Mesenchymal stem cell (in vitro differentiated cells and primary cell): ENCODE measurements at regions not wholly inside any gene's neighbourhood (a gene's known extent, or its start where the extent isn't known, plus 50 kb on each side); places are given as distances from the start of the nearest gene placed in this dataset.

Experiments
- DNase-seq: peaks from one replicate; pipeline ENCODE4 v3.0.0-alpha.2; 2013
- H2AFZ ChIP-seq: one replicate; pipeline ENCODE4 v1.6.1; 2013; ENCODE audit warnings: low read depth, mild to moderate bottlenecking, control low read depth, inconsistent platforms, low read length, moderate library complexity
- H2AK5ac ChIP-seq: 2 replicates; pipeline ENCODE4 v1.6.1; 2013; ENCODE audit warnings: low read length, moderate library complexity, mild to moderate bottlenecking, inconsistent platforms; ENCODE audit not compliant: severe bottlenecking
- H2BK120ac ChIP-seq: one replicate; pipeline ENCODE4 v1.6.1; 2013; ENCODE audit warnings: low read depth, mild to moderate bottlenecking, inconsistent platforms, low read length, moderate library complexity
- H2BK12ac ChIP-seq, 2 experiments: one replicate each; pipeline ENCODE4 v1.6.1; 2013; ENCODE audit warnings: inconsistent platforms in 2 of 2, low read length in 2 of 2, mild to moderate bottlenecking in 2 of 2, moderate library complexity in 2 of 2, control low read depth in 1 of 2
- H2BK15ac ChIP-seq: one replicate; pipeline ENCODE4 v1.6.1; 2013; ENCODE audit warnings: mild to moderate bottlenecking, low read depth, inconsistent platforms; ENCODE audit not compliant: poor library complexity, severe bottlenecking
- H2BK5ac ChIP-seq: 2 replicates; pipeline ENCODE4 v1.6.1; 2013; ENCODE audit warnings: low read depth, mild to moderate bottlenecking, low read length, control low read depth, inconsistent platforms; ENCODE audit not compliant: poor library complexity, severe bottlenecking
- H3K14ac ChIP-seq, 2 experiments: one replicate each; pipeline ENCODE4 v1.6.1; 2013; ENCODE audit warnings: inconsistent platforms in 2 of 2, low read length in 2 of 2, control low read depth in 1 of 2, mild to moderate bottlenecking in 1 of 2, moderate library complexity in 1 of 2
- H3K18ac ChIP-seq, 2 experiments: one replicate each; pipeline ENCODE4 v1.6.1; 2013; ENCODE audit warnings: inconsistent platforms in 2 of 2, low read length in 2 of 2, control low read depth in 1 of 2, low read depth in 1 of 2, mild to moderate bottlenecking in 1 of 2
- H3K23ac ChIP-seq, 2 experiments: one replicate each; pipeline ENCODE4 v1.6.1; 2013; ENCODE audit warnings: inconsistent platforms in 2 of 2, low read length in 2 of 2, mild to moderate bottlenecking in 2 of 2, moderate library complexity in 2 of 2, control low read depth in 1 of 2
- H3K27ac ChIP-seq: 2 replicates; pipeline ENCODE4 v1.5.1; 2013; ENCODE audit warnings: mild to moderate bottlenecking, moderate library complexity, low read length, control low read depth, inconsistent platforms; ENCODE audit not compliant: poor library complexity, severe bottlenecking
- H3K27me3 ChIP-seq, 2 experiments: 2 replicates each; pipeline versions ENCODE4 v1.6.1 to v1.7.0; 2013; ENCODE audit warnings: low read length in 2 of 2, mild to moderate bottlenecking in 2 of 2, moderate library complexity in 2 of 2, control low read depth in 1 of 2, inconsistent platforms in 1 of 2; ENCODE audit not compliant: control insufficient read depth in 1 of 2, insufficient read depth in 1 of 2
- H3K36me3 ChIP-seq, 2 experiments: 2 replicates each; pipeline versions ENCODE4 v1.6.1 to v1.7.0; 2013; ENCODE audit warnings: low read length in 2 of 2, control low read depth in 1 of 2, inconsistent platforms in 1 of 2, low read depth in 1 of 2, mild to moderate bottlenecking in 1 of 2; ENCODE audit not compliant: insufficient read depth in 2 of 2, control insufficient read depth in 1 of 2
- H3K4ac ChIP-seq, 2 experiments: one replicate each; pipeline ENCODE4 v1.6.1; 2013; ENCODE audit warnings: inconsistent platforms in 2 of 2, low read length in 2 of 2, mild to moderate bottlenecking in 2 of 2, moderate library complexity in 2 of 2, control low read depth in 1 of 2, low read depth in 1 of 2
- H3K4me1 ChIP-seq: 2 replicates; pipeline ENCODE4 v1.6.1; 2013; ENCODE audit warnings: low read depth, low read length, control low read depth; ENCODE audit not compliant: control insufficient read depth, insufficient read depth
- H3K4me2 ChIP-seq: 2 replicates; pipeline ENCODE4 v1.6.1; 2013; ENCODE audit warnings: low read length, mild to moderate bottlenecking, inconsistent platforms; ENCODE audit not compliant: poor library complexity, severe bottlenecking
- H3K4me3 ChIP-seq, 2 experiments: 2 replicates each; pipeline versions ENCODE4 v1.5.1 to v1.7.0; 2013; ENCODE audit warnings: low read length in 2 of 2, mild to moderate bottlenecking in 2 of 2, control low read depth in 1 of 2, low read depth in 1 of 2; ENCODE audit not compliant: insufficient read depth in 1 of 2
- H3K79me1 ChIP-seq: replicated peaks from 2 replicates; pipeline ENCODE4 v1.6.1; 2013; ENCODE audit warnings: mild to moderate bottlenecking, control low read depth, low read length, inconsistent platforms; ENCODE audit not compliant: poor library complexity, severe bottlenecking
- H3K9ac ChIP-seq: 2 replicates; pipeline ENCODE4 v1.7.0; 2013; ENCODE audit warnings: mild to moderate bottlenecking, low read length, moderate library complexity
- H3K9me3 ChIP-seq: 2 replicates; pipeline ENCODE4 v1.7.0; 2013; ENCODE audit warnings: mild to moderate bottlenecking, low read length; ENCODE audit not compliant: control insufficient read depth
- H4K8ac ChIP-seq: one replicate; pipeline ENCODE4 v1.6.1; 2013; ENCODE audit warnings: inconsistent platforms, mild to moderate bottlenecking, low read length, moderate library complexity
- H4K91ac ChIP-seq: one replicate; pipeline ENCODE4 v1.6.1; 2013; ENCODE audit warnings: mild to moderate bottlenecking, low read length, inconsistent platforms
- whole genome bisulfite sequencing: methylation state at CpG from one replicate; pipeline ENCODE4 v1.1.7; 2013; ENCODE audit warnings: mixed read lengths; 5-methylcytosine and 5-hydroxymethylcytosine counted together

- Histone ChIP-seq H3K4ac (no peak overlapping the region), H3K36me3 (no peaks in the 10 kb centered on the region), H4K8ac (no peak overlapping the region), H3K79me1 (no peaks in the 10 kb centered on the region), H2BK12ac (no peak overlapping the region), H3K4me2 (no peak overlapping the region), H3K9me3 (no peaks in the 10 kb centered on the region), H3K27me3 (no peaks in the 10 kb centered on the region), H2BK5ac (no peak overlapping the region), H3K4me3 (no peak overlapping the region), H3K27ac (no peak overlapping the region), H3K4me1 (no peaks in the 10 kb centered on the region), H3K9ac (no peak overlapping the region), H2AK5ac (no peak overlapping the region), H3K18ac (no peak overlapping the region), H2BK15ac (no peak overlapping the region), H2AFZ (no peak overlapping the region), H3K14ac (no peak overlapping the region), H3K23ac (no peak overlapping the region), H4K91ac (no peak overlapping the region), H2BK120ac (no peak overlapping the region)
- peak; percentile 8 for DNase-seq
- no CpG with 5 or more reads among the region's 1 CpG for WGBS
These were observed 103.1 kb downstream of the RAP2A start for GRCh38 chr13:97537110-97537509.

- Histone ChIP-seq H3K9ac (no peak overlapping the region), H3K18ac (no peak overlapping the region), H2BK15ac (no peak overlapping the region), H3K36me3 (no peaks in the 10 kb centered on the region), H3K4me1 (no peaks in the 10 kb centered on the region), H3K27ac (no peak overlapping the region), H3K4me2 (no peak overlapping the region), H2BK12ac (no peak overlapping the region), H3K14ac (peak overlapping the region in 1 of 2 experiments; percentile 7), H4K91ac (no peak overlapping the region), H3K23ac (no peak overlapping the region), H4K8ac (no peak overlapping the region), H2BK5ac (no peak overlapping the region), H3K9me3 (no peaks in the 10 kb centered on the region), H3K27me3 (no peaks in the 10 kb centered on the region), H2AK5ac (no peak overlapping the region), H2BK120ac (no peak overlapping the region), H3K4ac (peak overlapping the region in 1 of 2 experiments; percentile 41), H3K79me1 (no peaks in the 10 kb centered on the region), H3K4me3 (no peak overlapping the region), H2AFZ (no peak overlapping the region)
- peak; percentile 11 for DNase-seq
- WGBS, result 81% methylated on average over 2 of the region's 2 CpGs
These were observed 104.2 kb downstream of the RAP2A start for GRCh38 chr13:97538203-97538602.

GRCh38 chr13:97539651-97540610, 106.0 kb downstream of the RAP2A start:
- Histone ChIP-seq H2BK120ac (no peak overlapping the region), H3K4ac (no peak overlapping the region), H3K27ac (no peak overlapping the region), H4K91ac (no peak overlapping the region), H4K8ac (no peak overlapping the region), H2BK12ac (no peak overlapping the region), H3K4me1 (no peaks in the 10 kb centered on the region), H3K27me3 (no peaks in the 10 kb centered on the region), H3K9me3 (no peaks in the 10 kb centered on the region), H2BK15ac (no peak overlapping the region), H3K9ac (no peak overlapping the region), H2BK5ac (no peak overlapping the region), H3K14ac (no peak overlapping the region), H3K4me2 (no peak overlapping the region), H2AK5ac (no peak overlapping the region), H3K4me3 (no peak overlapping the region), H2AFZ (no peak overlapping the region), H3K18ac (no peak overlapping the region), H3K79me1 (no peaks in the 10 kb centered on the region), H3K36me3 (no peaks in the 10 kb centered on the region), H3K23ac (no peak overlapping the region)
- 0% methylated on average over 1 of the region's 4 CpGs for WGBS
- DNase-seq, result peak; percentile 42

- Histone ChIP-seq H3K27me3 (no peaks in the 10 kb centered on the region), H3K18ac (no peak overlapping the region), H3K9ac (no peak overlapping the region), H2BK12ac (no peak overlapping the region), H3K23ac (no peak overlapping the region), H3K9me3 (no peaks in the 10 kb centered on the region), H3K27ac (no peak overlapping the region), H3K4me2 (no peak overlapping the region), H2BK5ac (no peak overlapping the region), H2BK120ac (no peak overlapping the region), H2BK15ac (no peak overlapping the region), H3K4ac (no peak overlapping the region), H2AFZ (no peak overlapping the region), H4K91ac (no peak overlapping the region), H3K4me1 (no peaks in the 10 kb centered on the region), H3K4me3 (no peak overlapping the region), H4K8ac (no peak overlapping the region), H3K14ac (no peak overlapping the region), H3K79me1 (no peaks in the 10 kb centered on the region), H2AK5ac (no peak overlapping the region), H3K36me3 (no peaks in the 10 kb centered on the region)
- 66% methylated on average over 5 of the region's 6 CpGs for WGBS
- no peak for DNase-seq
These were observed 106.7 kb downstream of the RAP2A start for GRCh38 chr13:97540696-97541095.
